Fibroblast of lung (primary cell): ENCODE measurements at regions not wholly inside any gene's neighbourhood (a gene's known extent, or its start where the extent isn't known, plus 50 kb on each side); places are given as distances from the start of the nearest gene placed in this dataset.

Experiments
- DNase-seq, 2 donors: peaks; one replicate each; pipeline versions ENCODE4 v3.0.0 to v3.0.0-alpha.2; 2010; ENCODE audit warnings: low read depth in 2 of 2
- H2AFZ ChIP-seq: 2 replicates; pipeline ENCODE4 v1.5.1; 2012; ENCODE audit warnings: low read length, control low read depth, inconsistent platforms
- H3K27ac ChIP-seq: 2 replicates; pipeline ENCODE4 v1.5.1; 2011; ENCODE audit warnings: low read length, control low read depth; ENCODE audit not compliant: insufficient read depth
- H3K27me3 ChIP-seq: 2 replicates; pipeline ENCODE4 v1.5.1; 2011; ENCODE audit warnings: mild to moderate bottlenecking, low read length; ENCODE audit not compliant: control insufficient read depth, insufficient read depth
- H3K36me3 ChIP-seq: 2 replicates; pipeline ENCODE4 v1.5.1; 2011; ENCODE audit warnings: low read length; ENCODE audit not compliant: control insufficient read depth, insufficient read depth
- H3K4me1 ChIP-seq: 2 replicates; pipeline ENCODE4 v1.5.1; 2011; ENCODE audit warnings: low read length; ENCODE audit not compliant: control insufficient read depth, insufficient read depth; ENCODE audit errors: extremely low read depth
- H3K4me2 ChIP-seq: 2 replicates; pipeline ENCODE4 v1.5.1; 2011; ENCODE audit warnings: low read length, control low read depth; ENCODE audit not compliant: insufficient read depth; ENCODE audit errors: extremely low read depth
- H3K4me3 ChIP-seq, 4 experiments: fragments of 200-600 bp in 1 of 4; sonication (generic) in 1 of 4; replicated peaks in 1 of 4; 2 replicates each; pipeline ENCODE4 v1.5.1; 2011 to 2016; ENCODE audit warnings: low read length in 4 of 4, low read depth in 3 of 4, mild to moderate bottlenecking in 3 of 4, control low read depth in 2 of 4, inconsistent platforms in 1 of 4, mixed read lengths in 1 of 4; ENCODE audit not compliant: insufficient read depth in 1 of 4; ENCODE audit errors: control extremely low read depth in 1 of 4
- H3K79me2 ChIP-seq: 2 replicates; pipeline ENCODE4 v1.5.1; 2012; ENCODE audit warnings: mild to moderate bottlenecking, low read length, inconsistent platforms; ENCODE audit not compliant: control insufficient read depth, insufficient read depth
- H3K9ac ChIP-seq: 2 replicates; pipeline ENCODE4 v1.5.1; 2011; ENCODE audit warnings: mild to moderate bottlenecking, low read length, control low read depth; ENCODE audit not compliant: insufficient read depth
- H3K9me3 ChIP-seq: 2 replicates; pipeline ENCODE4 v1.5.1; 2012; ENCODE audit warnings: low read depth, low read length; ENCODE audit not compliant: control insufficient read depth, insufficient read depth
- H4K20me1 ChIP-seq: 2 replicates; pipeline ENCODE4 v1.5.1; 2011; ENCODE audit warnings: low read length; ENCODE audit not compliant: control insufficient read depth, insufficient read depth; ENCODE audit errors: extremely low read depth
- EZH2 ChIP-seq: IDR thresholded peaks from 2 replicates; pipeline ENCODE4 v1.5.1; 2012; ENCODE audit warnings: low read length, control low read depth, mild to moderate bottlenecking; ENCODE audit errors: missing control alignments
- TF ChIP-seq, protein P1 (sequence below), 2 donors: IDR thresholded peaks in 1 of 2; conservative IDR thresholded peaks in 1 of 2; 1 replicate in 1 of 2; 2 replicates in 1 of 2; pipeline ENCODE4 v1.5.1; 2011 to 2012; ENCODE audit warnings: low read length in 2 of 2, control low read depth in 1 of 2, inconsistent platforms in 1 of 2, low read depth in 1 of 2, mild to moderate bottlenecking in 1 of 2

DNA sequence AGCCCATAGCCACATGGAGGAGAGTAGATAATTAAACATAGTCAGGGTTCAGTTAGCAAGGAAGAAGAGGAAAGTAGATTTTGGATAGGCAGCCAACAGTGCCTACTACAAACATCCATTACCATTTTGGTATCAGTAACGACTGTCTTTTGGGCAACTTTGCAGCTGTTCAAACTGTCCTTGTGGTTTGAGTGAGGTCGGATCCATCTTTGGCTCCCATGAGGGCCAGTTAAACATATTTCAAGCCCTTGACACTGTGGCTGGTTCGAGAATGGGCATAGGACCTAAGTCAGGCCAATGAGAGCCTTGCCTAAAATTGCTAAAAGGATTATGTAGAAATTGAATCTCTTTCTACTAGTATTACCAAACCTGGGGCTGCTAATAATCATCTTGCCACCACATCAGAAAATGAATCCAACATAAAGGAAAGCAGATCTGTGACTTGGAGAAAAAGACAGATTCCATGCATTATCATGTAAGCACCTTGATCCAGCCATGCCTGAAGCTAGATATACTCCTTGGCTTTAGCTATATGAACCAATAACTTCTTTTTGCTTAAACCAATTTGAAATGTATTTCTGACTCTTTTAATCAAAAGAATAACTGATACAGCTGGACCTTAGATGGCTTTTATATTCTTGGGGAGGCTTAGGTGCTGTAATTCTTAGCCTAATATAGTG is 75.0 kb upstream of the STAM2 start:
- no peak overlapping the region for H2AFZ ChIP-seq
- H3K9me3 ChIP-seq = no peaks in the 10 kb centered on the region
- no peak overlapping the region for H3K27ac ChIP-seq
- DNase-seq = no peak
- H3K4me2 ChIP-seq = no peak overlapping the region
- no peaks in the 10 kb centered on the region for H3K4me1 ChIP-seq
- H4K20me1 ChIP-seq = no peaks in the 10 kb centered on the region
- no peaks in the 10 kb centered on the region for H3K27me3 ChIP-seq
- TF ChIP-seq, protein P1, sequence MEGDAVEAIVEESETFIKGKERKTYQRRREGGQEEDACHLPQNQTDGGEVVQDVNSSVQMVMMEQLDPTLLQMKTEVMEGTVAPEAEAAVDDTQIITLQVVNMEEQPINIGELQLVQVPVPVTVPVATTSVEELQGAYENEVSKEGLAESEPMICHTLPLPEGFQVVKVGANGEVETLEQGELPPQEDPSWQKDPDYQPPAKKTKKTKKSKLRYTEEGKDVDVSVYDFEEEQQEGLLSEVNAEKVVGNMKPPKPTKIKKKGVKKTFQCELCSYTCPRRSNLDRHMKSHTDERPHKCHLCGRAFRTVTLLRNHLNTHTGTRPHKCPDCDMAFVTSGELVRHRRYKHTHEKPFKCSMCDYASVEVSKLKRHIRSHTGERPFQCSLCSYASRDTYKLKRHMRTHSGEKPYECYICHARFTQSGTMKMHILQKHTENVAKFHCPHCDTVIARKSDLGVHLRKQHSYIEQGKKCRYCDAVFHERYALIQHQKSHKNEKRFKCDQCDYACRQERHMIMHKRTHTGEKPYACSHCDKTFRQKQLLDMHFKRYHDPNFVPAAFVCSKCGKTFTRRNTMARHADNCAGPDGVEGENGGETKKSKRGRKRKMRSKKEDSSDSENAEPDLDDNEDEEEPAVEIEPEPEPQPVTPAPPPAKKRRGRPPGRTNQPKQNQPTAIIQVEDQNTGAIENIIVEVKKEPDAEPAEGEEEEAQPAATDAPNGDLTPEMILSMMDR (conservative IDR thresholded peaks at IDR 0.05 in 1 of 2, IDR thresholded peaks at IDR 0.05 in 1 of 2; ENCODE audit: low read depth in 1 of 2, low read length in 2 of 2) = no peak
- TF ChIP-seq EZH2 = no peak
- no peak overlapping the region for H3K4me3 ChIP-seq
- H3K79me2 ChIP-seq = no peaks in the 10 kb centered on the region
- H3K9ac ChIP-seq = no peak overlapping the region
- H3K36me3 ChIP-seq = no peaks in the 10 kb centered on the region

DNA sequence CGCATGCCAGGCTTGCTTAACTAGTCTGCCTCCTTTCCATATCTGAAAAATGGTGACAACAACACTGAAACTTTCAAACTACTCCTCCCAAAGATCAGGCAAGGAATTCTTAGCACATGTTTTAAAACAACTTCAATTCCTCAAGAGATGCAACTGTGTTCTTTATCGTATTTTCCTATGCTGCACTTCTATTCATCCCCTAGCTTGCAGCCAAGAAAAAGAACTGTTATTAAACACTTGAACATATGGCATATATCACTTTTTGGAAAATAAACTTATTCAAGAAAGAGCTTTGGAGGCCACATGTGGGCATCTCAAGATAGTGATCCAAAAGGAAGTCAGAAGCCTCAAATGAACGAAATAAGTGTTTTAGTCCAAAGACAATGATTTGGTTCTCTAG is 75.6 kb upstream of the STAM2 start:
- peak in 1 of 2 donors; percentile 22 for DNase-seq
- Histone ChIP-seq H4K20me1 (no peaks in the 10 kb centered on the region), H3K4me1 (no peaks in the 10 kb centered on the region), H3K36me3 (no peaks in the 10 kb centered on the region), H3K4me3 (no peak overlapping the region), H3K4me2 (no peak overlapping the region), H3K27ac (no peak overlapping the region), H2AFZ (no peak overlapping the region), H3K79me2 (no peaks in the 10 kb centered on the region), H3K9ac (no peak overlapping the region), H3K27me3 (no peaks in the 10 kb centered on the region), H3K9me3 (no peaks in the 10 kb centered on the region)
- TF ChIP-seq, protein P1 (conservative IDR thresholded peaks at IDR 0.05 in 1 of 2, IDR thresholded peaks at IDR 0.05 in 1 of 2; ENCODE audit: low read depth in 1 of 2, low read length in 2 of 2) = no peak
- TF ChIP-seq EZH2 = no peak

DNA sequence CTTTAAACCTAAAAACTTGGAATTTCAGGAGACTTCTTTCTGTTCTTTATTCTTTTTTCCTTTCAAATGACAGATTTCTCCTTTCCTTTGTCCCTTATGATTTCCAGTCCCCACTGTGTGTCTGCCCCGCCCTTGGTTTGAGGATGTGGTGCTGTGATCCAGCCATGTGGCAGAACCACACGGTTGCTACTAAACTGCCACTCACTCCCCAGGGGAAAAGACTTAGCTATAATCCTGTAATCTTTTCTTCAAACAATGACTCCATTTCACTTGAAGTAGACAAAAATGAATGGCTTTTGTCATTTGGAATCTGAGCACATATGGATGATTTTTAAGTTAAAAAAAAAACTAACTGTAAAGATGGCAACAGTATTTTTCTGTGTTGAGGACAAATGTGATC is 76.2 kb upstream of the STAM2 start:
- Histone ChIP-seq H3K36me3 (no peaks in the 10 kb centered on the region), H3K79me2 (no peaks in the 10 kb centered on the region), H3K27ac (no peak overlapping the region), H3K9ac (no peak overlapping the region), H3K4me3 (no peak overlapping the region), H3K27me3 (no peaks in the 10 kb centered on the region), H3K4me1 (no peaks in the 10 kb centered on the region), H3K9me3 (no peaks in the 10 kb centered on the region), H4K20me1 (no peaks in the 10 kb centered on the region), H3K4me2 (no peak overlapping the region), H2AFZ (no peak overlapping the region)
- no peak for TF ChIP-seq EZH2
- TF ChIP-seq, protein P1 (conservative IDR thresholded peaks at IDR 0.05 in 1 of 2, IDR thresholded peaks at IDR 0.05 in 1 of 2; ENCODE audit: low read depth in 1 of 2, low read length in 2 of 2) = no peak
- no peak for DNase-seq
